Daoy (cell line): ENCODE measurements at regions not wholly inside any gene's neighbourhood (a gene's known extent, or its start where the extent isn't known, plus 50 kb on each side); places are given as distances from the start of the nearest gene placed in this dataset.

Source experiments
- DNase-seq: peaks from one replicate; pipeline ENCODE4 v3.0.0-alpha.2; 2015; ENCODE audit warnings: low read depth

- peak; percentile 11 for DNase-seq
Observed at GRCh38 chr2:145110668-145111356, 590.9 kb upstream of the ZEB2 start.

- peak; percentile 32 for DNase-seq
Observed at GRCh38 chr2:145108959-145109710, 589.2 kb upstream of the ZEB2 start.

- DNase-seq = peak; percentile 44
Observed at GRCh38 chr2:145108361-145108778, 588.5 kb upstream of the ZEB2 start.

- peak; percentile 6 for DNase-seq
Observed at GRCh38 chr2:145106293-145106692, 586.4 kb upstream of the ZEB2 start.

DNA sequence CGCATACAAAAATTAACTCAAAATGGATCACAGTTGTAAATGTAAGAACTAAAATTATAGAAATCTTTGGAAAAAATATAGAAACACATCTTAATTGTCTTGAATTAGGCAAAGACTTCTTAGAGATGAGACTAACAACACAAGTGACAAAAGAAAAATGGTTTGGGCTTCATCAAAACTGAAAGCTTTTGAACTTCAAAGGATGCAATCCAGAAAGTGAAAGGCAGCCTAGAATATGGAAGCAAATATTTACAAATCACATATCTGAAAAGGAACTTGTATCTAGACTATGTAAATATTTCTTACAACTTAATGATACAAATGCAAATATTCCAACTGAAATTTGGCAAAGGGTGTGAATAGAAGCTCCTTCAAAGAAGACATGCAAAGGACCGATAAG is 582.8 kb upstream of the ZEB2 start:
- no peak for DNase-seq

GRCh38 chr2:145100301-145100700 is 580.4 kb upstream of the ZEB2 start:
- no peak for DNase-seq

GRCh38 chr2:145096582-145096981 is 576.7 kb upstream of the ZEB2 start:
- peak; percentile 55 for DNase-seq

GRCh38 chr2:145095641-145096435 is 575.9 kb upstream of the ZEB2 start:
- peak; percentile 43 for DNase-seq

- no peak for DNase-seq
Observed at GRCh38 chr2:145094370-145094769, 574.5 kb upstream of the ZEB2 start.

DNA sequence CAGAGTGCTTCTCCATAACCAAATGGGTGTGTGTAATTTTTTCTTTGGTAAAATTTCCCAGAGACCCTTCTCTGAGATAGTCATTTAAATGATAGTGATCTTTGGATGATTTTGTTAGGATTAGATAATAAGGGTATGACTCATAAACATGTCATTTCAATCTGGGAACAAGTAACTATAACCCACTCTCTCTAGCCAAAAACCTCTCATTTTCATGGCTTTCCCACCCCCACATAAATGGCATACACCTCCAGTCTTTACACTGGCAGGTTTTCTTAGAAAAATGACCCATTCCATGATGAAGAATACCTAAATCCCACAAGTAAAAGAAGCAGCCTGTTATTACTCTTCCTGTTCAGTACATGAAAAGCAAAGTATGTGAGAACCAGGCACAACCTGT is 572.0 kb upstream of the ZEB2 start:
- DNase-seq = peak; percentile 7

- DNase-seq = peak; percentile 25
Observed at GRCh38 chr2:145090841-145091761, 571.2 kb upstream of the ZEB2 start.

DNA sequence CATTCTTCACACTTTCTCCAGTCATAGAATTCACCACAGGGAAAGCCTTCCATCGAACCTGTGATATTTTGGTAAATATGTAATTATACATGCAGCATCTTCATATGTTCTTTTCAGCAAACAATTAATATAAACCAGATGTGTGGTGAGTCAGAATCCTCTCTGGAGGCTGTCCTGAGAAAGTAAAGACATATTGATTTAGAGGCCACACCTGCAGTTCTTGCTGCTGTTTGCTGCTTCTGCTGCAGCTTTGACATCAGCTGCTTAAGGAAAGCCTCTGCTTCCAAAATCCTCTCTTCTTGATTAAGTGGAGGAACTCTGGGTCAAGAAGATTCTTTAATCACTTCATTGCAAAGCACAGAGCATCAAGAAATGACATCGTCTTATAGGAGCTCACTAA is 568.8 kb upstream of the ZEB2 start:
- DNase-seq = no peak

DNA sequence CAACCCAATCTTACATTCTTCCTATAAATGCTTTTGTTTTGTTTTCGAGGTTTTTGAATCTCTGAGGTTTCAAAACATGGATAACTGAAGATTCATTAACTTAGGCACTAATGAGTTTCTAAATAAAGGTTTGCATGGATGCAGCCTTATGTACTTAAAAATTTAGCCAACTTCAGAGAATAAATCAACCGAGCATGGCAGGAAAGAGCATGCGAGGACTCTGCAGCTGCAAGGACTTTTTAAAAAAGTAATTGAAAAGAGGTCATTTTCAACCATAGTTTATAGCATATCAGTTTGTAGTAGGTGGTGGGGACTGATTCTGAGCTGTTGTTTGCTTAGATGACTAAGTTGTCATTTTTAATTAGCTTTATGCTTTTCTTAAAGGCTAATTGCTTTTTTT is 567.0 kb upstream of the ZEB2 start:
- no peak for DNase-seq

DNA sequence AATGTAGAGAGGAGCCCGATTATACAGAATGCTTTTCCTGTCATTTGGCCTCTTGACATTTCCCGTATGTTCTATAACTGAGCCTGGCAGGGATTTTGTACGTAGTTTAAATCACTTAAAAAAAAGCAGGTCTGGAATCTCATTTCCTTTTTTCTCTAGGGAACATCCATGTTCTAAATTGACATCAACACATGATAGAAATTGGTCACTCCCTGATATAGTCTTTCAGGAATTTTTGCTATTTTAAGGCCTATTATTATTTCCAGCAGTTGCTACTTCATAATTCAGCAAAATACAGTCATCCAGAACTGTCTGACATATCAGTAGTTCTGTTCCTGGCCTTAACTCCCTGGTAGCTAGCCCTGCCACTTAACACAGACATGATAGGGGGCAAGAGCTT is 565.7 kb upstream of the ZEB2 start:
- DNase-seq = no peak

- no peak for DNase-seq
Observed at GRCh38 chr2:145080426-145080825, 560.5 kb upstream of the ZEB2 start.

DNA sequence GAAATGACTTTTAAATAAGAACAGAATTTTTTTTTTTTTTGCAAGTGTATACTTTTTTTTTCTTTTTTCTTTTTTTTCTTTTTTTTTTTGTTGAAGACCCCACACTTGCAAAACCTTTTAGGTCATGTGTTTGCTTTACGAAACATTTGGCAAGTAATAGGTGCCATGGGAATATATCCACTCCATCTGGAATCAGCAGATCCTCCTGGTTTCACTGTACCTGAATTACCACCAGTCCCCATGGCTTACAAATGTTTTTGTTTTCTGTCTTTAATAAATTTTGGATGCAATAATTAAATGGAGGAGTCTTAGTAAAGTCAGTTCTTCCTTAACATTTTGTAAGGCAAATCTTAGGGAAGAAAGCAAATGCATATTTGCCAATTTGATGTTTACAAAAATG is 559.7 kb upstream of the ZEB2 start:
- DNase-seq = no peak

DNA sequence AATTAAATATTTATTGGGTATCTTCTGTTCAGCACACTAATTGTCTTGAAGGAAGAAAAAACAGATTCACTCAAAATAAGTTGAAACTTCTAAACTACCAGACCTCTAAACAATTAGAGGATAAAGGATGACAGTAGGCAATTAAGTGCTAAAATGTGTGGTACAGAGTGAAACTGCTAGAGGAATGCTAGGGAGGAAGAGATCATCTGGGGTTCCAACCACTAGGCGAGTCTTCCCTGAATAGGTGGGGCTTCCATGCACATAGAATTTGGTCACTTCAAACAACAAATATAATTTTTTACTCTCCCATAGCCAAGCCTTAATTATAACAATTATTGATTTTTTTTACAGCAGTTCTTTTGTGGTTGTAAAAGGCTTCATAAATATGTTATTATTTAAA is 559.0 kb upstream of the ZEB2 start:
- DNase-seq = no peak

DNA sequence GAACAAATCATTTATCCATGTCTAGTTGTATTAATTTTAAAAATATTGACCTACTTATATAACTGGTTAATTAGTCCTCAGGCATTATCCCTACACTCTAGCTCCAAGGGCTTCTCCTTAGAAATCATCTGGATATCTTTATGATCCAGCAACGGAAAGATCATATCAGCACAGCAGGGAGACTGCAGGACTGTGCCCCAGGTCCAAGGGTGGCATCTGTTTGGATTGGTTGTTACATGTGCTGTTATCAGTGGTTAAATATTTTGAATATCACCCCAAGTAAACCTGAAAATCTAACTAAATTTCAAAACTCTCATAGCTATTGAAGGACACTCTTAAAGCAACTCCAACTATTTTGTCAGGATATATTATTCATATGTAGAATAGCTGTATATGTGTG is 556.2 kb upstream of the ZEB2 start:
- DNase-seq = no peak

DNA sequence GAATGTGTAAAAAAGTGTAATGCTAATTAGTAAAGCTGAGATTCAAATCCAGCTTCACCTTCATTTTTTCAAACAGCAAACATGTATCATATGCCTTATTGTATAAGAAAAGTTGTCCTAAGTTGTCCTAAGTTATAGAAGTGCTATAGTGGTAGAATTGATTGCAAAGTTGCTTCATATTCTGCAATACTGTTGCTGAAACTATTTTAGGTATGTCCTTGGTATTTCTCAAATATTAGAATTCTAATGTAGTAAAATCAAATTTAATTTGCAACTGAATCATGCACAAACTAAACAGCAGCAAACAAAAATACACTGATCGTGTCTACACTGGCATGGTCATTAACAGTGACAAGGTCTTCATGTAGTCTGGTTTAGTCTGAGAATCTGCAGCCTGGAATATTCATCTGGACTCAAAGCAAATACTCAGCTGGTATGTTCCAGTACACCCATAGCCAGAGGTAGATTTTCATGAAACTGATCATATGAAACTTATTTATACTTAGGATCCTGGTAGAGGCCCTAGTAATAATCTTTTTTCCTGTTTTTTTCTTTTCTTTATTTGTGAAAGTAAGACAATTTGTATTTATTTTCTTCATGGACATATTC is 555.6 kb upstream of the ZEB2 start:
- no peak for DNase-seq

DNA sequence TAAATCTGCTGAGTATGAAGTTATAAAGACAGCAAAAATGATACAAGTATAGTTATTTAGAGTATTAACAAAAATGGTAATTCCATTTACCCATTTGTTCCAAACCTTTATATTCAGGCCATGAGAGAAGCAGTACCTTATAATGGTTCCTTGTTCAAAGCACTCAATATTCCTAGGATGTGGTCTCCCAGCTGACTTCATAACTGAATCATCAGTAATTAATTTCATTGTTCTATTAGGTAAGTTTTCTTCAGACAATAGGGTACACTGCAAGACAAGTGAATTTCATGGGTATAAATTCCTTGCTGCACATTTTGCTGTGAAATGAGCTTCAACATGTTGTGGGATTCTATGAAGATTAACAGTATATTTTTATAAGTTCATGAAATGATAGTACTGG is 550.8 kb upstream of the ZEB2 start:
- no peak for DNase-seq

GRCh38 chr2:145068509-145068908 is 548.6 kb upstream of the ZEB2 start:
- DNase-seq = no peak
